GM18870 (cell line): ENCODE measurements at regions not wholly inside any gene's neighbourhood (a gene's known extent, or its start where the extent isn't known, plus 50 kb on each side); places are given as distances from the start of the nearest gene placed in this dataset.
"Not testable (repeated sequence)": the region's sequence is repeated elsewhere in the genome, so short reads cannot be mapped to it uniquely, and the experiment has no call there.

Source experiments
- ATAC-seq: cut with Tn5 transposase; IDR thresholded peaks from one replicate; pipeline ENCODE4 v1.9.1; 2021; ENCODE audit warnings: moderate library complexity; ENCODE audit not compliant: unreplicated experiment

DNA sequence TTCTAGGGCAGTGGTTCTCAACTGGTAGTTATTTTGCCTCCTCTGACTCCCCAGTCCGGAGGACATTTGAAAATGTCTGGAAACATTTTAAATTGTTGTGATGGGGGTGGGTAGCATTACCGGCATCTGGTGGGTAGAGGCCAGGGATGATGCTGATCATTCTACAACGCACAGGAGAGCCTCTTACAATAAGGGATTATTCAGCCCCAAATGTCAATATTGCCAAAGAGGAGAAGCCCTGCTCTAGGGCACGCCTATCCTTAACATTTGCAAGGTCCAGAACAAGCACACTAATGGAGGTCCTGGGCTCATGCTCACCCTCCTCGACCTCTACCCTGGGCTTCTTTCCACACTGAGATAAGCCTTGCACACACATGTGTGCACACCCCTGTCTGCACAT is 106.4 kb downstream of the MINAR1 start:
- ATAC-seq, result no peak

DNA sequence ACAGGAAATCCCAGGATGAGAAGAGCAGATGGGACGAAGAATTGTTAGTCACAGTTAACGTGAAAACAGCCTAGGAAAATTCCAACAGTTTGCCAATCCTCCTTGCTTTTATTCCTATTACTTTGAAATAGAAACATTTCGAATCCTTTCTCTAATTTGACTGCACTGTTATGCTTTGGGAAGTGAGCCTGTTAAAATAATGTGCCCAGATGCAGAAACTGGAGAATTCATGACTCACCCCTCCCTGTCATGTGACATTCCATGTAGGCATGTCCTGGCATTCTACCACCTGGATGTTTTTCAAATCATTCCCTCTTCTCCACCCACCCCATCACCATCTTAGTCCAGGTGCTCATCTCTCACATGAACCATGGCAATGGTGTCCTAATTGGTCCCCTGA is 107.3 kb downstream of the MINAR1 start:
- no peak for ATAC-seq

DNA sequence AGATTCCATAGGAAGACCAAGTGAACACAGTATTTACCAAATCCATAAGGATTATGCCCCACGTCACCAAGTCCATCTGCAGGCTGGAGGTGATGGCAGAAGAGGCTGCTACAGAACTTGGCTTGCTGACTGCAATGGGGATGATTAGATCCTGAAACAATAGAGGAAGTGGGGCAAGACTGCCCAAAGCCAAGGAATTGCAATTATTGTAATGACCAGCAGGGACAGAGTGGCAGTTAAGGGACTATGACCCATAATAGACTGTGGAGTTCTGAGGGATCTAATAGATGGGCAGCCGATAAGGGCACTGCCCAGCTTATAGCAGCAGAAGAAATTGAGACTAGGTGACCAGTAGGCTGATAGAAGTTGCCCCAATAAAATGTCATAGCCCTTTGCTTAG is 108.4 kb downstream of the MINAR1 start:
- ATAC-seq, result no peak

DNA sequence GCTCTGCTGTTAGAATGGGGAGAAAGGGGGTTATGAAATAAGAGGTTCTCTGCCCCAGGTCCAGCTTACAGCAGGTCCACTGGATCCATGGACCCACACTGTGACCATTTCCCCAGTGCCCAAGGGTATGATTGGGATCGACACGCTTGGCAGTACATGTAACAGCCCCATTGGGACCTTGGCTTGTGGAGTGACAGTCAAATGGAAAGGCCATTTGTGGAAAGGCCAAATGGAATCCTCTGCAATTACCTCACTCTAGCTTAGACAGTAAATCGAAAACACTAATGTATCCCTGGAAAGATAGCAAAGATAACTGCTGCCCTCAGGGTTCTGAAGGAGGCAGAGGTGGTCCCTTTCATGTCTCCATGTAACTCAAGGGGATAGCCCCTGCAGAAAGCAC is 109.1 kb downstream of the MINAR1 start:
- no peak for ATAC-seq

DNA sequence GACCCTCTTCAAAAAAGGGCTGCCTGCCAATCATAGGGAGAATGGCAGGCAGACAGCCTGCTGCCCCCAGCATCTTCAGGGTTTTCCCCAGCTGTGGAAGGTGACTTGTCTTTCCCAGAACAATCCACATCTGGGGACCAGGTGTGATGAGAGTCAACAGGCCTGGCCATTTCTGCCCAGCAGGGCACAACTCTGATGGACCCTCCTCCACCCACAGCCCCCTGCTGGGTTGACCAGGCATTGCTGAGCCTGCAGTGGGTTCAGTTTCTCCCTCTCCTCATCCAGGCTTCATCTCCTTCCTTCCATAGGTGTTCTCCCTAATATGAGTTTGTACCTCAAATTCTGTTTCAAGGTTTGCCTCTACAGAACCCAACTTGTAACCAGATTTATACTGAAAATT is 111.0 kb downstream of the MINAR1 start:
- no peak for ATAC-seq

DNA sequence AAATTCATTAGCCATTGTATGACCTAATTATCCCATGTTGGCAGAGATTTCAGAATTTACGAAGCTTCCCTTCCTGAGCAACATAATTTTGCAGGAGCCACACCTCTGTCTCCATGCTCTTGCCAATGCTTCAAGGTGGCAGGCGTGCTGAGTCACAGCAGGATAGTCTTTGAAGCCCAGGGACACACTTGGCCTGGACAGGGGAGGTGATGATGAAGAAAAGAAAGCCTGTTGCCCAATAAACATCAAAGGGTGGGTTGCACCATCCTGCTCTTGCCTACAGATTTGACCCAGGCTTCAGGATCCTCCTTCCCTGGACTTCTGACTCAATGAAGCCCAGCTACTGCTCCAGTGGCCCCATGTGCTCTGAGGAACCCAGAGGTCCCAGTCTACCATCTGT is 117.1 kb downstream of the MINAR1 start:
- ATAC-seq, result no peak

DNA sequence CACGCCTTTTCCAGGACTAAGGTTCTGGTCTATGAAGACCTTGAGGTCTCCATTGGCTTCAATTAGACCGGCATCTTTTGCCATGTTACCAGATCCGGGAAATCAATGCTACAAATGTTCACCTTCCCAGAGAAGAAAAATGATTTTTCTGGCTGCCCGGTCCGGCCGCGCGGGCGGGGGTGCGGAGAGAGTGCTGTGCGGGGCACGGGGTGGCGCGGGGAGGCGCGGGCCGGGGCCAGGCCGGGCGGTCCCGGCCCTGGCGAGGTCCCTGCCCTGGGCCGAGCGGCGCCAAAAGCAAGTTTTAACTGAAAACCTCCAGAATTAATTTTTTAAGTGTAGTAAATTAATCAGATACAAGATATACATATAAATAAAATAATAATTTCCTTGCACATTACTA is 128.2 kb downstream of the MINAR1 start:
- no peak for ATAC-seq

DNA sequence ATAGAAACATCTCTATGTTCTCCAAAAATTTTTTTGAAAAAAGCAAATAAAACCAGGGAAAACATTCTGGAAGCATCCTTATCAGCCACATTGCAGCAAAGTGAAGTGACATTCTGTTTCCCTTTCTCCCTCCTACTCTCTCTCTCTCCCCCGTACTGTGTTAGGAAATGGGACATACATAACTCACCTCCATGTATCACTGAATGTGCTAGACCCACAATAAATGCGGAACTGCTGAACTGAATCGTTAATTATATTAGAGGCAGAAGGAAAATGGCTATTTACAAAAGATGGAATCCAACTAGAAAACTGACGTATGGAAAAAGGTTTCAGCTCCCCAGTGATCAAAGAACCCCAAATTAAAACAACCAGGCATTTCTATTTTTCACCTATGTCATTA is 129.8 kb downstream of the MINAR1 start:
- no peak for ATAC-seq

DNA sequence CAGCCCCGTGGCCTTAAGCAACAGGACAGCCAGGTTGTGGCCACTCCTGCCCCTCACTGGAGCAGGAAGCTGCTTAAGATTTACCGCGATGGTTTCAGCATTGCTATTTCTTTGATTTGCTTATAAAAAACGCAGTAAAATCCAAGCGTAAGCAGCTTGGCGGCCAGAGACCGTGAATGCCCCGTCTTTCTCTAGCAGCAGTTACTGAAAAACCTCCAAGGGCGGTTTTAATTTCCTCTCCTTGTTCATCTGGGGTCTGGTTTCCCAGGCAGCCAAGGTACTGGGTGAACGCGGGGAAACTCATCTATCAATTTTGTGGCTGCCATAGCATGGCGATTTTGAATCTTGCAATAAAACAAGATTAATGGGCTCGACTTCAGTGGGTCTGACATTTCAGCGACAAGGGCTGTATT is 130.3 kb downstream of the MINAR1 start:
- no peak for ATAC-seq

DNA sequence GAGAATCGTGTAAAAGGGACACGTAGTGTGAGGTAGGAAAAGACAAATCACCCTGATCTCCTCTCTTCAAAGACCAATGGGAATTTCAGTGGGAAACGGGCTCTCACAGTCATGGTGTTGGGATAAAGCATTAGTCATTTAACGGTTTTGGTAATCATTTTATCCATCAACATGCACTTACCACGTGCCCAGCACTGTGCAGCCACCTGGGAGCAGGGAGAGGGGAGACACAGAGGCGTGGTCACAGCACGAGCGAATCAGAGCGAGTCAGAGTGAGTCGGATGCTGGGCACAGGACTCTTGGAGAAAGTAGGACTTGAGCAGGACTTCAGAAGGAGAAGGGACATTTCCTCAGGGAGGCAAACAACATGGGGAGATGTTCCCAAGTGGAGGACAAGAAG is 130.8 kb downstream of the MINAR1 start:
- no peak for ATAC-seq

DNA sequence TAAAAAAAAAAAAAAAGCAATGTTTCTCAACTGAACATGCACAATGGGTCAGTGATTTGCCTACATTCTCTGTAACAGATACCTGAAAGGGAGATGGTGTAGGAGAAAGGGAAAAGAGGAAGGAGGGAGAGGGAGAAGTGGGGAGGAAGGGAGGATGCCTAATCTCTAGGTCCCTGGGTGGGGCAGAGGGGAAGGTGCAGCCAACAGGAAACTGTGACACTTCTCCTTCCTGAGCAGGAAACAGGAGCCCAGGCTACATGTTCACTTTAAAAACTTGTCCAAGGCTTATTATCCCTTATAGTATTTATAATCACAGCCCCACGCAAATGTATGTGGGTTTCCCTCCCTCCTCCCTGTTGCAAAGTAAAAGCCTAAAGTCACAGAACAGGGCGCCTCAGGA is 137.9 kb downstream of the MINAR1 start:
- ATAC-seq, result no peak

DNA sequence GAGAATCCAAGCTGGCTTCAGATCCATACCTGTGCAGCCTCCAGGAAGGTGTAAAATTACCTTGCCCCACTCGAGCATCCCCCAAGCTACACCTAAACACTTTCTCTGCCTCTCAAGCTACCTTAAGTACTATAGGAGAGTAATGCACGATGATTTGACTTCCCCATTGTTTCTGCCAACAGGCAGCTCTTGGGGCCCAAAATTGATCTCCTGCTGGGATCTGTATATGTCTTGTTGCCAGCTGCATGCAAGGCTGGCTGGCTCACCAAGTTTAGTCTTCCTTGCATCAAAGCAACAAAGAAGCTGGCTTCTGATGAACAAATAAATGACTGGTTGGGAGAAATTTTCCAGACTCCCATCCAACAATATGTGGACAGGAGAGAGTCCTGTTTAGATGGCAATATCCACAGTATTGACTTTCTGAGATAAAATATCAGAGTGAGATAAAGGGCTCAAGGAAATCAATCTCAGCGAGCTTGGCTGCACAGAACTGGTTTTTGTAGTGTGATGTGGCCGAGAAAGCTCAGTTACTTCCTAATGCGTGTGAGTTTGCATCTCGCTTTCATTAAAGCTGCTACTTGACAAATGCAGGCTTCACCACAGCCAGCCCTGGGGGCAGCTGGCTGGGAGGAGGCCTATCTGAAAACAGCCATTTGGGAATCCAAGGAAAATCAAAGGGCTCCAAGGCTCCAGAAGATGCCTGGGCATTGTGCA is 140.7 kb downstream of the MINAR1 start:
- ATAC-seq, result no peak

DNA sequence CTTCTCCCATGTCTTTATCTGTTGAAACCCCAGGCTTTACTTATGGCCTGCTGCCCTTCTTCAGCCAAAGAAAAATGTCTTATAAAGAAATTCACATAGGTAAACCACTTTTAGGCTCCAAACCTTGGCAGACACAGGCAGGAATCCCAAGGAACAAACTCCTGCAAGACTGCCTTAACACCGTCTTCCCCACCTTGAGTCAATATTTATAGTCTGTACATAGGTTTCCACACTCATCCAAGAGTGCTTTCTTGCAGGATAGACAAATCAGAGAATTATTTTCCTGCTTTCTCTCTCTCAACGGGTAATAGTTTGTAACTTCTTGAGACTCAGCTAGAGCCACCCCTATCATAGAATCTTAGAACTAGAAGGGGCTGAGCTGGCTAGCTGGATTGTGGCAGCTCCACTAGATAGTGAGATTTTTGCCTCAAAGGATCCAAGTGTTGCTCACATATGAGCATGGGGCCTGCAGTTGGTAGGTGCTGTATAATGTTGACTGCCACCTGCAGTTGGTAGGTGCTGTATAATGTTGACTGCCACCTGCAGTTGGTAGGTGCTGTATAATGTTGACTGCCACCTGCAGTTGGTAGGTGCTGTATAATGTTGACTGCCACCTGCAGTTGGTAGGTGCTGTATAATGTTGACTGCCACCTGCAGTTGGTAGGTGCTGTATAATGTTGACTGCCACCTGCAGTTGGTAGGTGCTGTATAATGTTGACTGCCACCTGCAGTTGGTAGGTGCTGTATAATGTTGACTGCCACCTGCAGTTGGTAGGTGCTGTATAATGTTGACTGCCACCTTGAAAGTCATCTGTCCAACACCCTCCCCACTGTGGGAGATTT is 142.5 kb downstream of the MINAR1 start:
- not testable (repeated sequence) for ATAC-seq

DNA sequence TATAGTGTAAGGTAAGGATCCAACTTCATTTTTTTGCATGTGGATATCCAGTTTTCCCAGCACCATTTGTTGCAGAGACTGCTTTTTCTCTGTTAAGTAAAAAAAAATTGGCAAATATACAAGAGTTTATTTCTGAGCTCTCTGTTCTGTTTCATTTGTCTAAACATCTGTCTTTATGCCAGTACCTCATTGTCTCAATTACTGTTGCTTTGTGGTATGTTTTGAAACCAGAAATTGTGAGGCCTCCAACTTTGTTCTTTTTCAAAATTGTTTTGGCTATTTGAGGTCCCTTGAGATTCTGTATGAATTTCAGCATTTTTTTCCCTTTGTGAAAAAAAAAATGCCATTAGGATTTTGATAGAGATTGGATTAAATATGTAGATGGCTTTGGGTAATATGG is 150.5 kb downstream of the MINAR1 start:
- no peak for ATAC-seq

DNA sequence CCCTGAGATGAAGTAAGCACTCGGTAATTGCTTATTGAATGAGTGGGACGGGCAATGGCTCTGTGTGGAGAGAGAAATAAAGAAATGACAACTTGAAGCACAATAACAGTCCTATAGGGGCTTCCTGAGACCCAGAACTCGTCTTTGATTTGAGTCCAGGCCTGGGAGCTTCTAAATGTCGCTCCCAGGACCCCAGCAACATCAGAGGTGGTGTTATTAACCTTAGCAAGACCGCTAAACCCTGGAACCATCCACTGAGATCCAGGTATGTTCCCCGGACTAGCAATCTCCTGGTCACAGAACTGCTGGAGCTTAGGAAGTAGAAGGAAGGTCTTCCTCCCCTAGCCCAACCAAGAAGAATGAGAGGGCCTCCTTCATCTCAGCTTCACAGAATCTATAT is 160.0 kb downstream of the MINAR1 start:
- ATAC-seq, result no peak

DNA sequence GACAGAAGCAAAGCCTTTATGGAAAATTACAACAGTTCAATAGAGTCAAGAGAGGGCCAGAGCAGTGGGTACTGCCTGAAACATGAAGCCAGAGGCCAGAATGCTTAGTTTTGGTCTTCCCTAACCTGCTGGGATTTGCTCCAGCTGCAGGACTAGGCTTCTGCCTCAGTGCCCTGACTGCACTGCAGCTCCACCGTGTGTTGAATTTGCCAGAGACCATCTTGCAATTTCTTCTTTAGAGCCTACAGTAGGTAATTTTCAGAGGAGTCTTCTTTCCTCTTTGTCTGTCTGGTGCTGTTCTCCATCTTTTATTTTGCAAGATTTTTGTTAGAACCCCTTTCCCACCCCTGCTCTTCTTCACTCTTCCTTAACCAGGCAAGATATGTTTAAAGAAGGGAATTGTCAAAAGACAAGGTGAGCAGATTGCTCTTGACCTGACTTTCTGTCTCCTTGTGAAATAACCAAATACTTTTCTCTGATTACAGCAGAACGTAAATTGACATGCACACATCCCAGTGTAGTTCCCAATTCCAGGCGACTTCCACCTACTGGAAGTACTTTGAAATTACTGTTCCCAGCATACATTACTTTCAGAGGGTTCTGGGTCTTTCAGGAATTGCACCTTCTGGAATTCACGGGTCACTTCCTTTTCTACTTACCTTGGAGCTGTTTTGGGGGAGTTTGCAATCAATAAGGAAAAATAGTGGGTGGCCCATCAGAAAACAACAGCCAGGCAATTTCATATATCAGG is 161.2 kb downstream of the MINAR1 start:
- no peak for ATAC-seq

DNA sequence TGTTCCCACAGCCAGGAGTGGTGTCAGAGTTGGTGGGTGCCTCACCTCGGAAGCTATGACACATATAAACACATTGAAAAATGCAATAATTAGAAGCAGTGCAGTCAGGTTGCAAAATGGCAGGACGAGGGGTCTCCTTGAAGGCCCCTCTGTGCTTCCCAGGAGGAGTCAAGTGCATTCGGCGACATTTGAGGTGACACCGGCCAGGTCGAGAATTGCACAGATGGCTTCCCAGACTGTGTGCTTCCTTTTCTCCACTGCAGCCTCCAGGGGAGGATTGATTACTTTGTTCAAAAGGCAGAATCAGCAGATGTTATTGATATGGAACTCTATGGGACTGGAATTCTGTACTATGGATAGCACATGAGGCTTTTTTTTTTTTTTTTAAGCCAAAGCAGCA is 163.2 kb downstream of the MINAR1 start:
- ATAC-seq, result no peak

DNA sequence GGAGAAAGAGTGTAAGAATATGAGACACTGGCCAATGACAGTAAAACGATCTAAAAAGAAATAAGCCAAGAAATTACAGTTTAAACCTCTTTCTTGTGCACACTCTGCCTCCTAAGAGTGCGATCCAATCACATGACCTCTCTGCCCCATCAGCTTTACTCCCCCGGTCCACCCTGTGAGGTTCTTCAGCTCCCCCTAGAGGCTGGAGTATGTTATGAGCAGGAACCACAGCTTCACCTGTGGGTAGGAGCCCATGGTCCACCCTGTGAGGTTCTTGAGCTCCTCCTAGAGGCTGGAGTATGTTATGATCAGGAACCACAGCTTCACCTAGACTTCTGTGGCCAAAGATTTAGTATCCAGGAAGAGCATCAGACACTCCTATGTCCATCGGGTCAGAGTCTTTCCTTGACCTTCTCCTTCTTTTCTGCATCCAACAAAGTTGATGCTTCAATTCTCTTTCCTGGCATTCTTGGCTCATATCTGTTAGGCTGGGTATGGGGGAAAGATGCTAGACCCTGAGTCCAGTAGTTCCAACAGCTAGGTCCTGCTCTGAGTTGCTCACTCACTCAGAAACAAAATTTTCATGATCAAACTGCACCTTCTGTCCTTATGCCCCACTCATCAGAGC is 164.0 kb downstream of the MINAR1 start:
- peak; percentile 96 for ATAC-seq

DNA sequence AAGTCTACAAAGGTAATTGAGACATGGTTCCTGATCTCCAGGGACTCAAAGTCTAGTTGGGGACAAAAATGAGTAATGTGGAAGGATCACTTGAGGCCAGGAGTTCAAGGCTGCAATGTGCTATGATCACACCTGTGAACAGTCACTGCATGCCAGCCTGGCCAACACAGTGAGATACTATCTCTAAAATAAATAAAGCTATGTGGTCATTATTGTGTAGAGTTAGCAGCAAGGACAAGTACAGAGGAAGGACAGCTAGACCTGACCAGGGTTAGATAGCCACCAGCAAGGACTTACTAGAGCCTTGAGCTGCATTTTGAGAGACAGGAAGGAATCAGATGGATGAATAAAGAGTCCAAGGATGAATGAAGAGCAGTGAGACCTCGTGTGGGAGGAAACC is 166.5 kb downstream of the MINAR1 start:
- no peak for ATAC-seq

DNA sequence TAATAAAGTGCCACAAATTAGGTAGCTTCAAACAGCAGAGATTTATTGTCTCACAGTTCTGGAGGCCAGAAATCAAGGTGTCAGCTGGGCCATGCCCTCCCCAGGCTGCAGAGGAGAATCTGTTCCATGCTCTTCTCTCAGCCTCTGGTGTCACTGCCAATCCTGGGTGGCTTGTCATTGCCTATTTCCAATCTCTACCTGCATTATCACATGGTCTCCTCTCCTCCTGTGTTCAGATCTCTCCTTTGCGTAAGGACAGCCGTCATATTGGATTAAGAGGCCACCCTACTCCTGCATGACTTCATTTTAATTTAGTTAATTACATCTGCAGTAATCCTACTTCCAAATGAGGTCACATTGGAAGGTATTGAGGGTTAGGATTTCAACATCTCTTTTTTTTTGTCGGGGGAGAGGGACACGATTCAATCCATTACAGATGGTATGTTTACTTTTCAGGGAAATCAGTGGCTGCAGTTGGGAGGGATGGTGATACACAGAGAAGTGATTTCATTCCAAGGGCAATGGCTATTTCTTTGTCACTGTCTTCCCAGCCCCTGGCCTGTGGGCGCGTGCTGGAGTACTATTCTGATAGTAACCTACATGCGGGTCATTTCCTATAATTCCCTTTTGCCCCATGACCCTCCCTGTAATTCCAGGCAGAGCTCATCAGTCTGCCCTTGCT is 169.4 kb downstream of the MINAR1 start:
- no peak for ATAC-seq

DNA sequence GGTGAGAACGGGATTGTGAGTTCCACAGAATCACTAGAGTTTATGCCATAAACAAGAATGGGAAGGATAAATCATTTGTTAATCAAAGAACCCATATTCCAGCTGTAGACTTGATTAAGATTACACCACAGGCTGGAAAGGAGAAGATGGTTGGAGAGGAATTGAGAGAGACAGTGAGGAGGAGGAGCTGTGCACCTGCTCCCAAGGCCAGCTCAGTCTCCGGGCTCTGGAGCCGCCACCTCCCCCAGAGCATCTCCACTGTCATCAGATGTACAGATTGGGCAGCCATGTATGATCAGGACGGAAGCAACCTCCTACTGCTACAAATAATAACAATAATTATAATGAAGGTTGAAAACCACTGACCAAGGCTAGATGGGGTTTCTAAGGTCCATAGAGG is 170.0 kb downstream of the MINAR1 start:
- ATAC-seq, result no peak
